Ishikawa (cell line): ENCODE measurements at regions not wholly inside any gene's neighbourhood (a gene's known extent, or its start where the extent isn't known, plus 50 kb on each side); places are given as distances from the start of the nearest gene placed in this dataset.

Source experiments
- CEBPB ChIP-seq: IDR thresholded peaks from 2 replicates; pipeline ENCODE4 v1.6.1; 2012
- NFIC ChIP-seq: IDR thresholded peaks from 2 replicates; pipeline ENCODE4 v1.6.1; 2012
- RAD21 ChIP-seq: IDR thresholded peaks from 2 replicates; pipeline ENCODE4 v1.6.1; 2012; ENCODE audit warnings: low read depth
- REST ChIP-seq: IDR thresholded peaks from 2 replicates; pipeline ENCODE4 v1.6.1; 2012; ENCODE audit warnings: low read depth, mild to moderate bottlenecking
- TAF1 ChIP-seq: IDR thresholded peaks from 2 replicates; pipeline ENCODE4 v1.6.1; 2012; ENCODE audit warnings: low read depth, mild to moderate bottlenecking
- TCF12 ChIP-seq: IDR thresholded peaks from 2 replicates; pipeline ENCODE4 v1.6.1; 2012; ENCODE audit warnings: low read depth
- TEAD4 ChIP-seq: IDR thresholded peaks from 2 replicates; pipeline ENCODE4 v1.6.1; 2012

- TF ChIP-seq REST (no peak), CEBPB (no peak), TCF12 (no peak), RAD21 (no peak), TAF1 (no peak), NFIC (no peak), TEAD4 (no peak)
These were observed 519.8 kb downstream of the PTPRU start for GRCh38 chr1:29756085-29756484.
